RKO (cell line): ENCODE measurements at regions not wholly inside any gene's neighbourhood (a gene's known extent, or its start where the extent isn't known, plus 50 kb on each side); places are given as distances from the start of the nearest gene placed in this dataset.

ENCODE experiments used
- DNase-seq: peaks from one replicate; pipeline ENCODE4 v3.0.0-alpha.2; 2016; ENCODE audit warnings: low spot score

DNA sequence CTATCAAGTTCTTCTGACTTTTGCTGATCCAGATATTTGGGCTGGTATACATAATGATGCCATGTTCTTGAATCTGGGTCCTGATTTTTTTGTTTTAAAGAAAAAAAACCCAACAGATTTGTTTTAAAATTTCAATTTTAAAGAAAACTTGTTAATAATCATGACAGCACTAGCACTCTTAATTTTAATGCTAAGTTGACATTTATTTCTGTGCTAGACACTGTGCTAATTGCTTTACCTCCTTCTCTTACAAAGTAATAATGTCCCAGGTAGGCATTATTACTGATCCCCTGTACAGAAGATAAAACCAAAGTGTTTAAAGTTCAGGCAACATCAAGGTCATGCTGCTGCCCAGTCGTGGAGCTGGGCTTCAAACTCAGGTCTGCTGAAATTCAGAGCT lies 101.9 kb downstream of the ZNF608 start:
- DNase-seq: no peak

DNA sequence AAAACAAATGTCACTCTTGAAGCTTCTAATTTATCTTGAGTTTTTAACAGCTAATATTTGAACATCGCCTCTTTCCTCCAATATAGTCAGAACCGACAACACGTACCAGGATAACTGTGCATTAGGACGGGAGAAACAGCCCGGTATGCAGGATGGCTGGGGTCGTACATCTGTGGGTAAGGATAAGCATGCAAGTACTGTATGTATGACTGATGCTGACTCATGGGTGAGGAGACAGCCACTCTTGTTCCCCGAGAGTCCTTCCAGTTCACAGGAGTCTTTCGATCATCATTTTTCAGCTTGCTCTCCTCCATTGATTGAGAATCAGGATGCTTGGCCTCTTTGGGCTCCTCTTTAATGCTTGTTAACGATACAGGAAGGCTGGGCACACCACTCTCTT lies 102.3 kb downstream of the ZNF608 start:
- peak; percentile 13 for DNase-seq

DNA sequence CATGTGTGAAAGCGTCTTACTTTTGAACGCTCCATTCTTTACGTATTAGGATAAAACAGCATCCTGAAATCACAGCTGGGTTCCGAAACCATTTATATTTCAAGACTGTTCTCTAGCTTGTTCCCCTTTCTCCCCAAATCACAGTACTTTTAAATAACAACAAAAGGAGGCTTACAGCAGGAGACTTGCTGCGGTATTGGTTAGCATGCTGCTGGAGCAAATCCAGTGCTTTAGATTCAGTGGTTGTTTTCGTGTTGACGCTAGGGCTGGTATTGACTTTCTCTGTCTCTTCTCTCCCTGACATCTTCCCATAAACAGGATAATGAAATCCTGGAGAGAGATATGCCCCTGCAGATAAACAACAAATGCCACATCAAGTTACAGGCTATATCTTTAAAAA lies 103.1 kb downstream of the ZNF608 start:
- DNase-seq: no peak

DNA sequence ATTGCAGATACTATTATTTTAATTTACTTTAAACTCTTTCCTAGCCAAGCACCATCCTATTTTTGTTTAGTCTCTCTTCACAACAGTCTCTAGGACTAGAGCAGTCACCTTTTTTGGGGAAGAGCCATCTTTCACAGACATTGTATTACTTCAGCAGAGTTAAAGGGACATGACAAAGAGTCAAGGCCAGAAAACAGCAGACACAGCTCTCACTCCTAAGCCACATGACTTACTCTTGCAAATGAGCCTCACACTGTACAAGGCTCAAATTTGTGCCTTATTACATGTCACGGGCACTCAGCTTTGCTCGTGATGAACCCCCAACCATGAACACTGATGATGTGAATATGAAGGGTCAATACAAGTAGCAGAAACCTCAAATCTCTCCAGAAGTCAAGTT lies 104.3 kb downstream of the ZNF608 start:
- DNase-seq: no peak

DNA sequence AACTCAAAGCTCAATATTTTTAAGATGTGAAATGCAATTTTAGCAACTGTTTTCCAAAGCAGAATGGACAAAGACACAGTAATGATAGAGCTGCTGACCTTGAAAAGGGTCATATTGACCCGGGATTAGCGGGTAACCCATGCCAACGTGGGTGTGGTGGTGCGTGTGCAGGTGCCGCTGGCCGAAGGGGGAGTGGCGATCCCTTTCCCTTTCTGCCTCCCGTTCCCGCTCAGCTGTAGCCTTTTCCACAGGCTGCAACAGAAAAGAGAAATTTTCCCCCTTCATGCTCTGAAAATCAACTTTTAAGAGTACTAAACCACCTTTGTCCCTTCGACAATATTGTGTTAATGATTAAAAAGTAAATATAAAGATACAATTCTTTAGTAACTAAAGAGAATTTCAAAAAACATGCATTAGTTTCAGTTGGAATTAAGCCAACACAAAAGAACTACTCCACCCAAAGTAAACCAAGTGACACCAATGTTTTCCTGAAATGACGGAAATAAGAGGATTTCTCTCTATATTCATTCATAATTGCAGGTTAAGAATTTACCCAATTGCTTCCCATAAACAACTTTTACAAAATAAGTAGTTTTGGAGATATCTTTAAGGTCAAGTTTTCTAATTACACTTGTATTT lies 105.2 kb downstream of the ZNF608 start:
- DNase-seq: no peak

DNA sequence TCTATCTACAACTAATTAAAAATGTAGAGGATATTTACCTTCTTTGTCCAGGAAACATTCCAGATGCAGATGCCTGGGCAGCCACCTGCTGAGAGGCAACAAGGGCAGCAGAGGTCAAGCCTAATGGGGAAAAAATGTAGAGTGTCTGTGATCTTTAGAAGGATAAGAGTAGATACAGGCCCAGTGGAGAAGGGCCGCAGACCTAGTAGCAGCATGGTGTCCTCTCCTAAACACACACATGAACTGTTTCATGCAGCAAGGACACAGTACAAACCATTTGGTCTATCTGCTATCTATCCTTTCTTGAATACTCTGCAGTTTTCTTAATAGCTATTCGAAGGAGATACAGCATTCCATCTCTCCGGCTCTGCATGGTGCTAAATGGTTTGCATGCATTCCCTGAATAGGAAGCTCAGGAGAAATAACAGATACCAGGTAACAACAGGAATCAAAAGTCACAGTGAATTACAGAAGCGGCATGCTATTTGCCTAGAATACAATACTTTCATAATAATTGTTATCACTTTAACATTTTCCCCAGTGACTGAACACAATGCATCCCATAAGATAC lies 107.3 kb downstream of the ZNF608 start:
- DNase-seq: no peak

DNA sequence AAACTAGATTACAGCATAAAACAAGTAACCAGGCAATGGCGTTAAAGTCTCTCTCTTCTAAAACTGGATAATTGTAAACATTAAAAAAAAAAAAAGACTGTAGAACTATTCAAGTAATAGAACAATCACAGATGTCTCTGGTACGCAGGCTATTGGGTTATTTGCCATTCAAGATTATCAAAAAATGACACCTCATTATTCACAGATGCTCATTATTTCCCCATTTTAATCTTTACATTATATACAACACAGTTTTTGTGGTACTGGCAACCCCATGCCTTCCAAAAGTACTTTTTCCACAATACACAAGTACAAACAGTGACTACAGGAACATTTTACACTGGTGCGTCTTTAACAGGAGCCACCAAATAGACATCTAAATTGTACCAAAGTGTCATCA lies 109.4 kb downstream of the ZNF608 start:
- no peak for DNase-seq

DNA sequence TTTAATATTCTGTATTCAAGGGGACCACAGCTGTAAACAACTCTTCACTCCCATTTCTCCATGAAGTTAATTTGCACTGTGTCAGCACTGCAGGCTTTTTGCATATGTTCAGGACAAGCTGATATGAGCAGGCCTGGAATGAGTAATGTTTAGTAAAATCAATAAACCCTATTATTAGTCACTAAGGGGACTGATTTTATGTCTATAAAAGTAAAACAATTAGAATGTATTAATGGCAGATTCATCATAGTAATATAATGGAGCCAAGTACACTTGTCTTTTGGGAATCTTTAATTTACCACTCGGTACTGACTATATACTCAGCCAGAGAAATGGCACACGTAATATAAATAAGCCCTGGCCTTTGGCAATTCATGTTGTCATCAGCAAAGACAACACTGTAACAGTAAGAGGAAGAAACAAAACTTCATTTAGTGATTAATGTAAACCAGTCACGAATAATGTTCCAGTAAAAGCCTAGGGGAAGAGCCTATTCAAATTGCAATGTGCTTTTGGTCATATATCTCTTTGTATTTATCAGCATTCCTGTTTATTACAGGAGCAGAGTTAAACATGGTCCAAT lies 111.6 kb downstream of the ZNF608 start:
- no peak for DNase-seq

DNA sequence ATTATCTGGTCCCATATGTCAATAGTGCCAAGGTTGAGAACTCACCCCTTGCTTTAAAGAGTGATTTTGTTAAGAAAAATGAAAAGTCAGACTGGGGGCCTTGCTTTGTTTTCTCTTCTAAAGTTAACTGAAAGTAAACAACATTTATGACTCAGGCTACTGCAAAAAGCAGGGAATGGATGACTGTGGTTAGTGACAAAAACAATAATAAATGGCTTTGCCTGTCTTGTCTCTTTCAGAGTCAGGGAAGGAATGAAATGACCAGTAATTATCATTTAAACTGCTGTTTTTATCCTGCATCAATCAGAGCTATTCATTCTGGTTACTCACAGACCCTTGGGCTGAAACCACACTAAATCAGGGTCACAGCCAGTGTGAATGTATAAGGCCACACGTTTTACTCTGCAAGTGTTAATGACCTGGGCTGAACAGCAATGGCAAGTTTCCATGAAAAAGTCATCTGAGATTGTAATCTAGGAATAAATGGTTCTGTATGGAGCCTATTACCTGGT lies 112.2 kb downstream of the ZNF608 start:
- DNase-seq: no peak

DNA sequence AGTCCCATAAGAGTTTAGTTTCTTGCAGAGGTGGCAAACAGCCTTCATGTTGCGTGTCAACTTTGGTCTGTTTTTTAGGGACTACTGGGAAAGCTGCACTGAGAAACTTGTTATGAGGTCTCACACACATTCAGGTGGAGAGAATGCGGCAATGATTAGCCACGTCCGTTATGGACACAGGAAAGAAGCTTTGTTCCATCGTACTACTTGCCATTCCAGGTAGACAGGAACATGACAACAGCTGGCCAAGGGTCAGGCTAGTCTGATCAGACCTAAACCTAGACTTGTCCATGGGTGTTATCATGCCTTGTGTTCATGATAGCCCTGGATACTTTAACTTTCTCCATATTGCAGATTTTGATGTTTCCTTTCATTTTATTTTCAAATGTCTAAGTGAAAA lies 113.2 kb downstream of the ZNF608 start:
- no peak for DNase-seq

DNA sequence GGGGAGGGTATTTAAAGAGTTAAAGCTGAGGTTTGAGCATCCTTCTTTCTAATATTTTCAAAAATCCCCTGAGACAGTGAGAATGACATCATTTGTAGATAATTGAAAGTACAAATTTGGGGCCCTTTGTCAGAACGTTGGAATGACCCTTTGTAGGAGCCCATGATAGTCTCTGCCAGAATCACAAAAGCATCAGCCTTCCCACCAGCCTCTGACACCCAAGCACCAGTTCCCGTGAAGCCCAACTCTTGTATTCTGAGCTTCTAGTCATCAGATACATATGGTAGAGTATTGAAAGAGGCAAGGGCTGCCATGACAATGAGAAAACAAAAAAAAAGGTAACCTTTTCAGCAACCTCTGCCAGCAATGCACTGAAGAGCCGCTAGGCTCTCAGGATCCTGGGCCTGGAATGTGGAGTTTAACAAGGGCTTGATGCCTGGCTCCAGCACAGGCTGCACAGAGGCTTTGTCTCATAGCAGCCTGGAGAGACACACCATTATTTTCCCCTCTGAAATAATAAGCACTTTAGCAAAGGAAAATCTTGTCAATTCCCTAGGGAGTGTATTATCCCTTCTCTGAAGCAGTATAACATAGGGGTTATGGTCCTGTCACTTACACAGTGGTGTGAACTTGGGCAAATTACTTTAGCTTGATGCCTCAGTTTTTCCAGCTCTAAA lies 114.4 kb downstream of the ZNF608 start:
- no peak for DNase-seq

DNA sequence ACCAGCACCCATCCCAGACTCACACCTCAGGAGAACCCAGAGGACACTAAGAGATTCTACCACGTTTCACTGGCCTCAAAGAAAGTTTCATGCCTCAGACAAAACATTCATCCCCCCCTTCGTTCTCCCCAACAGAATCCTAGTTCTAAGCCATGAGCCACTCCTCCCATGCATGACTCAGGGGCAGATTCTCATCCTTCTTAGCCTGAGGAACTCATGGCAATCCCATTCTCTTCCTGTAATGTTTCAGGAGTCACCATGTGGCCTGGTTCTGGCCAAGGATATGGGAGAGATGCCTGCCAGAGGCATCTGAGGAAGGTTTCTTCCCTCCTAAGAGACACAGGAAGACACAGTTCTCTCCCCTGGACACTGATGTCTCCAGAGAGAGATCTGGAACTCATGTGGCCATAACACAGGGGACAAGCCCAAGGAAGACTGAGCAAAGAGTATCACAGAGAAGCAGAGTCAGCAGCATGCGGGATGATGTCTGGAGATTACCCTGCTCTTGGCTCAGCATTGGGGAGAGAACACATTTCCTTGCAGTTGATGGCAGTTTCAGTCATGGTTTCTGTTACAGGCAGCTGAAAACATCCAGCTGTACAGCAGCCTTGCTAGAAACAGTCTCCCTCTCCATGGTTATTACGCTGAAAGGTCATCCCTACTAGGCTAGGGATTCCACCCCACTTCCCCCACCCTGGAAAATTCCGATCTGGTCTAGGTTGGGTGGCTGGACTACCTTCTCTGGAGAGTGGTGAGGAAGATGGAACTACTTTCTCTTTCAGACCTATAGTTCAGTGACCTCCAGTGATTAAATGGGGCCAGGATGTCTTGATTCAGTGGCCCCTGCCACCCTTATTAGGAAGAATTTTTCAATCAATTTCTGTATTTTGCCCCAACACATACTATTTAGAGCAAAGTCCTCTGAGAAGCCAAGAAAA lies 115.4 kb downstream of the ZNF608 start:
- no peak for DNase-seq

DNA sequence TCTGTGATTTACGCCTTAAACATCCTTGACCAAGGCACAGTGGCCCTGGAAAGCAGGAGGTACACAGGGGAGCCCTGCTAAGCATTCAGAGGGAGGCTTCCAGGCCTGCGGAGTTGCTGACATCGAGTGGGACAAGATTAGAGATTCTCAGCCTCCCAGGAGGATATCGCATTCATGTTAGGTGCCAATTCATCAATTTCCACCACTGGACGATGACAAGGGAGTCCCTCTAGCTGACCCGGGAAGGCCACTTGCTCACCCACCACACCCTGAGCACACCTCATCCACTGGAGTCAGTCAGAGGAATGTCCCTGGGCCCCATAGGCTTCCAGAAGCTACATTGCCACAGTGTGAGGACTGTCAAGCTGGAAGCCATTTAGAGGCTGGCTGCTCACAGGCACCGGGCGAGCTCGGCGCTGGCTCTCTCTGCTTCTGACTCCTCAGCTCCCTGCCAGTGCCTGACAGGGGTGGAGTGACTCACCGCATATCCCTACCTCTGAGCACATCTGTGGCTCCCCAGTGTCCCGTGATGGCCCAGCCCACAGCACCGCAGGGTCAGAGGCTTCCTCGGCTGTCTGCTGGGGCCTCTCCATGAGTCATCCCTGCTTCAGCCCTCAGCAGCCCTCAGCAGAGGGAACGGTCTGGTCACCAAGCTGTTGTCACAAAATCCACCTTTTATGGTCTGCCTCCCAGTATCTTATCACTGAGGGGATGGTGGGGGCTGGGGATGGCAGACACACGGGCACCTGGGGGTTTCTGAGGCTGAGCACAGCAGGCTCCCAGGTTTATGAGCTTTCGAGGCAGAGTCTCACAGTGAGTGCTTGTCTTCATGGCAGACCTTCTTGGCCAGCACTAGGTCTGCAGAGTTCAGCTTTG lies 117.5 kb downstream of the ZNF608 start:
- DNase-seq: peak; percentile 66

DNA sequence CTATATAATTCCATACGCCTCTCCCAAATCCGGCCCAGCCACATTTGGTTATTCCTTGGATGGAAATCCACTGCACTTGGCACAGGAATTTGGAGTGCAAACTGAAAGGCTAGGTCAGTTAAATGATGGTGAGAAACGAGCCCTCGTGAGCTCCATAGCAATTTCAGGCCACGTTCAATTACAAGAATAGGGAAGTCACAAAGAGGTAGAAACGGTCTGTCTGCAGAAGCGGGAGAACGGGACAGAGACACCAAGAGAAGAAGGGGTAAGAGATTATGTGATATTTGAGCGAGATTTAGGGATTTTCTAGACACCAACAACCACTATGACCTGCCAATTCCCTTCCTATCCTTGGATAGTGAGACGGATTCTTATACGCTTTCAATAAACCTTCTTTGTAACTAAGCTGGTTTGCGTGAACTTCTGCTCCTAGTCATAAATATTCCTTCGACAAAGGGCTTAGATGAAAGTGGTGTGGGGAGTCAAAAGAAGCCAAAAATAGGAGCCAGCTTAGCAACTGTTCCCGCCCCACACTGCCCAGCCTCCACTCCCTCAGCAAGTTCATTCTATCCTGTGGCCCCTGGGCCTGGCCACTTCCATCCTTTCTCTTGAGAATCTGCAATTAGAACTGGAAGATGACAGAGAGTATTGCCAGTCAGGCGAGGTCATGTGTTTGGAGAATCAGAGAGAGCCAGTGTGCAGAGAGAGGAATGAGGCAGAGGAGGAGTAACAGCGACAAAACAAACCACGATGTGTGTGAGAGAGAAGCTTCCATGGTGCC lies 118.4 kb downstream of the ZNF608 start:
- DNase-seq: no peak

DNA sequence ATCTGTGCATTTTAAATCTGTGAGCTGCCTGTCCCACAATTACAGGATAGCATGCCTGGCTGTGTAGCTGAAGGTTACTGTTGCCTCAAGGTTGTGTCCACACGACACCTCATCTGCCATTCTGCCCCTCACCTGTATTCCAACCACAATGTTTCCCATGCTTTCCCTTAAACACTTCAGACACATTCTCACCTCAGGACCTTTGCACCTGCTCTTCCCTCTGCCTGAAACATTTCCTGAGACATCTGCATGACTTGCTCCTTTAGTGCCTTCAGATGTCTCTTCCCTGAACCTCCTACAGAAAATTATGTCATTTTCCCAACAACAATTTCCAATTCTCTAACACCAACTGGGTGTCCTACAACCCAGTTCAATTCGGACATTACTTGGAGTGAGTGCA lies 120.4 kb downstream of the ZNF608 start:
- no peak for DNase-seq

DNA sequence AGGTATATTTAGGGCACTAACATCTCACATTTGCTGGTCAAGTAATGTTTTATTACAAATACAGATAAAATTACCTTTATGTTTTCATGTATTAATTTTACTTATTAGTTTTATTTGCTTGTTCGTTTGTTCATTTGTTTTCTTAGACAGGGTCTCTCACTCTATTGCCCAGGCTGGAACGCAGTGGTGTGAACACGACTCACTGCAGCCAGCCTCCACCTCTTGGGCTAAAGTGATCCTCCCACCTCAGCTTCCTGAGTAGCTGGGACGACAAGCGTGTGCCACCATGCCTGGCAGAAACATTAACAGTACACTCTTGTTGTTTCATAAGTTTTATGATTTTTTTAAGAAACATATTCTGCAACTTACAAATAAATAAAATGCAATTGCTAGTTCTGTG lies 123.2 kb downstream of the ZNF608 start:
- DNase-seq: no peak

DNA sequence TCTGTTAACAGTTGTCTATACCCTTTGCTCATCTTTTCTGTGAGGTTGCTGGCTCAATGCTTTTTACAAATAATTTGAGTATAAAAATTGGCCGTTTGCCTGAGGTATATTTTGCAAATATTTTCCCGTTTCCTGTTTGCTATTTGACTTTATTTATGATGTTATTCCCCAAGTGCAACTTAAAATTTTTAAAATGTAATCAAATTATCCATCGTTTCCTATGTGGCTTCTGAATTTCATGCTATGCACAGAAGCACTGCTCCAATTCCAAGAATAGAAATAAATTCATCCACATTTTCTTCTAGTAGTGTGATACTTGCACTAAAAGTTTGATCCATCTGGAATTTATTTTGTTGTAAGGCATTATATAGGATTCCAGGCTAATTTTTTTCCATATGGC lies 123.6 kb downstream of the ZNF608 start:
- DNase-seq: no peak

DNA sequence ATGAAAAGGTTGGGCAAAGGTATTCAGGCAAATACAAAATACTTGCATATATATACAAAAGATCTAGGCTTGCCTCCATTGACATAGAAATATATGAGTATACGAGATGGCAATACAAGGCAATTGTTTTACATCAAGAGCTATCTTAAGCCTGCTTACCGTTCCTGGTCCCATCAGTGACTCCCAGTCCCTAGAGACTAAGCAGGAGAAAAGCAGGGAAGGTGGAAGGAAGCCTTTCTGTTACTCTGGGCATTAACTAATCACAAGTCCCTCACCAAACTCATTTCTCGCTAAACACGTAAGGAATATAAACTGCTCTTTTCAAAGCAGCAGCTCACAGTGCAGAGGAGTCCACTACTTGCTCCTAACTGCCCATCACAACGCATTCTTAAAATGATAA lies 125.2 kb downstream of the ZNF608 start:
- no peak for DNase-seq

DNA sequence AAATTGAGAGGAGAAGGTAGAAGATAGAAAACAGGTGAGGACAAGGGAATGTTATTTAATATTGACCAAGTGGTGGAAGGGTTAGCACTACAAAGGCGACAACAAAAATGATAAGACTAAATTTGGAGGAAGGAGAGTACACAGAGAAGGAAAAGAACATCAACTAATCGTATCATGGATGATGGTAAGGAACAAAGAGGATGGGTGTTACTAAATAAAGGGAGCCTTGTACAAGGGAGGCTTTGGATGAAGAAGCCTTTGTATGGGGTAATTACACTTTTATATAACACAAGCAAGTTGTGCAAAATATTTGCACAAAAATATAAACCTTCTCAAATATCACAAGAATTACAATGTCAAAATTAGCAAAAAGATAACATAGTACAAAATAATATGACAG lies 125.7 kb downstream of the ZNF608 start:
- no peak for DNase-seq

DNA sequence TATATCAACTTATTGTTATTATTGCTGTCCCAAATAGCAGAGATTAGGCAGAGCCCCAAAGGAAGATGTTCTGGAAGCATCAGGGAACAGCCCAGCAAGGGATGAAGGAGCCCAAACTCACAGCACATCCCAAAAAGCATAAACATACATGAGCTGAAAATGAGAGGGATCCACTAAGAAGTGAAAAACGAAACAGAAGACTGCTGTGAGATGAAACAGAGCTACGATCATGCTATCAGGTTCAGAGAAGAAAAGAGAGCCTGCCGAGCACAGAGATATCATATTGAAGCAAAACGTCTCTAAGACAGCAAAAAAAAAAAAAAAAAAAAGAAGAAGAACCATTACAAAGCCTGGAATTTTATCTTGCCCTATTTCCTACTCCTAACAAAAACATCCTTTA lies 127.3 kb downstream of the ZNF608 start:
- DNase-seq: no peak
